T-helper 17 cell (primary cell): ENCODE measurements at regions not wholly inside any gene's neighbourhood (a gene's known extent, or its start where the extent isn't known, plus 50 kb on each side); places are given as distances from the start of the nearest gene placed in this dataset.

ENCODE experiments used
- ATAC-seq: fragments of 150-1000 bp; cut with Tn5 transposase; 2 replicates; pipeline ENCODE4 v1.10.0; 2021; ENCODE audit warnings: mild to moderate bottlenecking, moderate library complexity
- DNase-seq, 3 donors: peaks; one replicate each; pipeline versions ENCODE4 v3.0.0 to v3.0.0-alpha.2; 2020 to 2021
- H3K9me3 ChIP-seq: one replicate; pipeline ENCODE4 v1.7.0; 2013; ENCODE audit warnings: low read length, mild to moderate bottlenecking; ENCODE audit not compliant: control insufficient read depth, poor library complexity, severe bottlenecking
- H3K27ac Mint-ChIP-seq: one replicate; pipeline ENCODE4 v1.8.0; 2022; ENCODE audit warnings: mild to moderate bottlenecking, moderate library complexity, mixed read lengths
- H3K27me3 Mint-ChIP-seq: one replicate; pipeline ENCODE4 v1.8.0; 2022; ENCODE audit warnings: mixed read lengths
- H3K36me3 Mint-ChIP-seq: one replicate; pipeline ENCODE4 v1.8.0; 2022; ENCODE audit warnings: low read depth, mixed read lengths
- H3K4me1 Mint-ChIP-seq: one replicate; pipeline ENCODE4 v1.8.0; 2022; ENCODE audit warnings: mild to moderate bottlenecking, mixed read lengths
- H3K4me3 Mint-ChIP-seq: one replicate; pipeline ENCODE4 v1.8.0; 2022; ENCODE audit warnings: mild to moderate bottlenecking, moderate library complexity, mixed read lengths

- no peak overlapping the region for H3K4me3 Mint-ChIP-seq
Measured at GRCh38 chr7:4613846-4614548, 68.1 kb upstream of the FOXK1 start.

GRCh38 chr7:4616116-4616515 is 66.0 kb upstream of the FOXK1 start:
- H3K36me3 Mint-ChIP-seq = peaks cover 2% of the 10 kb centered on the region
- DNase-seq (no peak), ATAC-seq (no peak)
- H3K27me3 Mint-ChIP-seq = no peaks in the 10 kb centered on the region
- H3K9me3 ChIP-seq = no peaks in the 10 kb centered on the region
- peaks cover 15% of the 10 kb centered on the region for H3K4me1 Mint-ChIP-seq
- H3K4me3 Mint-ChIP-seq = no peak overlapping the region
- no peak overlapping the region for H3K27ac Mint-ChIP-seq

More at GRCh38 chr7:4613846-4614548, 68.1 kb upstream of the FOXK1 start:
- H3K27ac Mint-ChIP-seq = no peak overlapping the region
- no peaks in the 10 kb centered on the region for H3K27me3 Mint-ChIP-seq
- H3K4me1 Mint-ChIP-seq = peaks cover 14% of the 10 kb centered on the region
- DNase-seq (no peak), ATAC-seq (no peak)
- H3K9me3 ChIP-seq = no peaks in the 10 kb centered on the region
- H3K36me3 Mint-ChIP-seq = no peaks in the 10 kb centered on the region

- peaks cover 16% of the 10 kb centered on the region for H3K4me1 Mint-ChIP-seq
- ATAC-seq = no peak
- H3K27me3 Mint-ChIP-seq = no peaks in the 10 kb centered on the region
- H3K9me3 ChIP-seq = no peaks in the 10 kb centered on the region
- H3K4me3 Mint-ChIP-seq = no peak overlapping the region
- no peak overlapping the region for H3K27ac Mint-ChIP-seq
- peaks cover 4% of the 10 kb centered on the region for H3K36me3 Mint-ChIP-seq
- no peak for DNase-seq
Measured at GRCh38 chr7:4621396-4621795, 60.7 kb upstream of the FOXK1 start.

GRCh38 chr7:4626318-4626845 is 55.7 kb upstream of the FOXK1 start:
- Mint-ChIP-seq H3K27me3 (no peaks in the 10 kb centered on the region), H3K27ac (no peak overlapping the region), H3K4me1 (peaks cover 7% of the 10 kb centered on the region), H3K4me3 (no peak overlapping the region), H3K36me3 (peaks cover 2% of the 10 kb centered on the region)
- H3K9me3 ChIP-seq = no peaks in the 10 kb centered on the region
- DNase-seq = no peak
- ATAC-seq = no peak

- H3K27me3 Mint-ChIP-seq = no peaks in the 10 kb centered on the region
- H3K4me3 Mint-ChIP-seq = no peak overlapping the region
- DNase-seq (no peak), ATAC-seq (no peak)
- H3K4me1 Mint-ChIP-seq = peaks cover 7% of the 10 kb centered on the region
- H3K9me3 ChIP-seq = no peaks in the 10 kb centered on the region
- H3K36me3 Mint-ChIP-seq = peaks cover 2% of the 10 kb centered on the region
- no peak overlapping the region for H3K27ac Mint-ChIP-seq
Measured at GRCh38 chr7:4629287-4629895, 52.7 kb upstream of the FOXK1 start.

GRCh38 chr7:4631380-4632179 is 50.5 kb upstream of the FOXK1 start:
- no peaks in the 10 kb centered on the region for H3K9me3 ChIP-seq
- H3K27me3 Mint-ChIP-seq = no peaks in the 10 kb centered on the region
- H3K4me1 Mint-ChIP-seq = no peaks in the 10 kb centered on the region
- ATAC-seq = no peak
- no peak overlapping the region for H3K27ac Mint-ChIP-seq
- no peak overlapping the region for H3K4me3 Mint-ChIP-seq
- H3K36me3 Mint-ChIP-seq = no peaks in the 10 kb centered on the region
- no peak for DNase-seq
